Gastrocnemius medialis (tissue), 4 donors: ENCODE measurements at regions not wholly inside any gene's neighbourhood (a gene's known extent, or its start where the extent isn't known, plus 50 kb on each side); places are given as distances from the start of the nearest gene placed in this dataset.

Experiments used
- POLR2A ChIP-seq, 2 donors: fragments of 450-650 bp; IDR thresholded peaks; one replicate each; pipeline ENCODE4 v1.6.1; 2017; ENCODE audit warnings: antibody characterized with exemption in 2 of 2, mild to moderate bottlenecking in 2 of 2, moderate library complexity in 2 of 2
- TF ChIP-seq, protein P1 (sequence below), 5 experiments: fragments of 450-650 bp in 3 of 5; fragments of 200-600 bp in 2 of 5; sonication (generic) in 2 of 5; IDR thresholded peaks in 4 of 5; conservative IDR thresholded peaks in 1 of 5; 1 replicate in 4 of 5; 2 replicates in 1 of 5; pipeline ENCODE4 v1.5.1; 2016 to 2019; ENCODE audit warnings: antibody characterized with exemption in 5 of 5, mild to moderate bottlenecking in 3 of 5, moderate library complexity in 3 of 5

DNA sequence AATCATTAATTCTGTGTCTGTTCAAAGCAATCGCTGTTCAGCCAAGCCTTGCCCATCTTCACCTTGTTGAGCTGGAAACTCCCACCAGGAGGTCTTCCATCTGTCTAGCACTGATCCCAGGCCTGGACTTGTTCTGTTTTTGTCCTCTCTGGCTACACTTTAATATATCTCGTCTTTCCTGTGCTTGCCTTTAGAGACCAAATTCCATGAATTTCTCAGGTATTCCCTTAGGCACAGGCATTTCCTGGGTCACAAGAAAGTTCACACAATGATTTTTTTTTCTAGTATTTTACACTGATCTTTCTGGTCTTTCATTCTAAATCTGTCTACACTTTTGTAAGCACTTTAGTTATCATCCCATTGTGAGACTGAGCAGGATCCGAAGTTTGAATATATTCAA, 116.4 kb upstream of the CCND2 start:
- TF ChIP-seq, protein P1, sequence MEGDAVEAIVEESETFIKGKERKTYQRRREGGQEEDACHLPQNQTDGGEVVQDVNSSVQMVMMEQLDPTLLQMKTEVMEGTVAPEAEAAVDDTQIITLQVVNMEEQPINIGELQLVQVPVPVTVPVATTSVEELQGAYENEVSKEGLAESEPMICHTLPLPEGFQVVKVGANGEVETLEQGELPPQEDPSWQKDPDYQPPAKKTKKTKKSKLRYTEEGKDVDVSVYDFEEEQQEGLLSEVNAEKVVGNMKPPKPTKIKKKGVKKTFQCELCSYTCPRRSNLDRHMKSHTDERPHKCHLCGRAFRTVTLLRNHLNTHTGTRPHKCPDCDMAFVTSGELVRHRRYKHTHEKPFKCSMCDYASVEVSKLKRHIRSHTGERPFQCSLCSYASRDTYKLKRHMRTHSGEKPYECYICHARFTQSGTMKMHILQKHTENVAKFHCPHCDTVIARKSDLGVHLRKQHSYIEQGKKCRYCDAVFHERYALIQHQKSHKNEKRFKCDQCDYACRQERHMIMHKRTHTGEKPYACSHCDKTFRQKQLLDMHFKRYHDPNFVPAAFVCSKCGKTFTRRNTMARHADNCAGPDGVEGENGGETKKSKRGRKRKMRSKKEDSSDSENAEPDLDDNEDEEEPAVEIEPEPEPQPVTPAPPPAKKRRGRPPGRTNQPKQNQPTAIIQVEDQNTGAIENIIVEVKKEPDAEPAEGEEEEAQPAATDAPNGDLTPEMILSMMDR (IDR thresholded peaks at IDR 0.05 in 4 of 5, conservative IDR thresholded peaks at IDR 0.05 in 1 of 5), result no peak
- no peak for TF ChIP-seq POLR2A (IDR thresholded peaks at IDR 0.05)
